Neuron (in vitro differentiated cells): ENCODE measurements at regions not wholly inside any gene's neighbourhood (a gene's known extent, or its start where the extent isn't known, plus 50 kb on each side); places are given as distances from the start of the nearest gene placed in this dataset.
"Not testable (repeated sequence)": the region's sequence is repeated elsewhere in the genome, so short reads cannot be mapped to it uniquely, and the experiment has no call there.

Experiments used
- H2AFZ ChIP-seq: one replicate; pipeline ENCODE4 v1.6.1; 2013; ENCODE audit warnings: low read depth, mild to moderate bottlenecking, inconsistent platforms, low read length, moderate library complexity
- H3K27me3 ChIP-seq: one replicate; pipeline ENCODE4 v1.6.1; 2013; ENCODE audit warnings: low read length; ENCODE audit not compliant: insufficient read depth
- H3K36me3 ChIP-seq: one replicate; pipeline ENCODE4 v1.6.1; 2013; ENCODE audit warnings: low read length; ENCODE audit not compliant: insufficient read depth
- H3K4me1 ChIP-seq: one replicate; pipeline ENCODE4 v1.6.1; 2013; ENCODE audit warnings: low read length; ENCODE audit not compliant: insufficient read depth
- H3K4me3 ChIP-seq: 2 replicates; pipeline ENCODE4 v1.5.1; 2013; ENCODE audit warnings: mild to moderate bottlenecking, low read length, moderate library complexity
- H3K9me3 ChIP-seq: one replicate; pipeline ENCODE4 v1.6.1; 2013; ENCODE audit warnings: low read length

DNA sequence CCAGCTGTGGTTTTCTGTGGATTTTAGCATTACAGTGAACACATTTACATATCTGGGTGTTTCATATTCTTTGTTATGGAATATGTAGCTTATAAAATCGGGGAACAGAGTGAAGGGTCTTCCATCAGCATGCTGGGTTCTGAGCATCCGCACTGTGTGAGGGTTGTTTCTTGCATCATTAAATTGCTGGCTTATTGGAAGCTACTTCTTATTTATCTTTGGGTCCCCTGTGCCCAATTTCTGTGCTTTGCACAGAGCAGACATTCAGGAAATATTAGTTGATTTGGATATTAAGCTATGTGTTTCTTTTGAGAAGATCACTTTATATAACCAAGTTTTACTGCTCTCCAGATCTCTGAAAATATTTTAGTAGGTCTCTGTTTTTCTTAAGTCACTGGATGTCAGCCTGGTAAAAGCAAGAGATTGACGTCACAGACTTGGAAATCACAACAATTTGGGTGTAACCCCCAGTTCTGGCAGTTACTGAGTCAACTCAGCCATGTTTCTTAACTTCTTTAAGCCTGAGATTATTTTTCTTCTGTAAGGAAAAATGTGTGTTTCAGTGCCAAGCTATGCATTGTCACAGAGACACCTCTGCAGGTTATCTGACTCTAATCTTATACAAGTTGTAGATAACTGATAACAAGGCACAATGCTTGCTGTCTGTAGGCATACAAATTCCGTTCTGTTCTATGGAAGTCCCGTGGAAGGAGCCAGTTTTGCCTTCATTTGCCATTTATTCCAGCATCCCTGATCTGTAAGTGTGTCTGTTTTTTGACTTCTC, 258.3 kb upstream of the KAZN start:
- Histone ChIP-seq H3K4me3 (no peak overlapping the region), H3K9me3 (no peaks in the 10 kb centered on the region), H3K4me1 (no peaks in the 10 kb centered on the region), H3K27me3 (no peaks in the 10 kb centered on the region), H2AFZ (no peak overlapping the region), H3K36me3 (no peaks in the 10 kb centered on the region)

DNA sequence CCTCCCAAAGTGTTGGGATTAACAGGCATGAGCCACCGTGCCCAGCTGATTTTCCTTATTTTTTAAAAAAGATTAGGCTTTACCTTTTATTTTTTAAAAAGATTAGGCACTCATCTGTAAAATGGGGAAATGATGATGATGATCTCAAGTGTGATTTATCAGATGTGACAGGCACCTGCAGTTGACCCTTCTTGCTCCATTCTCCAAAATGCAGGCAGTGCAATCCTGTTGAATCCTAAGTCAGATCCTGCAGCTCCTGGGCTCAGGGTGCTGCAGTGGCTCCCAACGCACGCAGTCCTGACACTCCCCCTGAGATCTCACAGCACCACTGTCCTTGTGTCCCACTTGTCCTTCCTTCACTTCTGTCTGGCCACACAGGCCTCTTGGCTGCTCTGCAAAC, 257.3 kb upstream of the KAZN start:
- H3K4me3 ChIP-seq = no peak overlapping the region
- H3K27me3 ChIP-seq = no peaks in the 10 kb centered on the region
- no peaks in the 10 kb centered on the region for H3K36me3 ChIP-seq
- H3K4me1 ChIP-seq = peaks cover 4% of the 10 kb centered on the region
- H3K9me3 ChIP-seq = no peaks in the 10 kb centered on the region
- H2AFZ ChIP-seq = no peak overlapping the region

DNA sequence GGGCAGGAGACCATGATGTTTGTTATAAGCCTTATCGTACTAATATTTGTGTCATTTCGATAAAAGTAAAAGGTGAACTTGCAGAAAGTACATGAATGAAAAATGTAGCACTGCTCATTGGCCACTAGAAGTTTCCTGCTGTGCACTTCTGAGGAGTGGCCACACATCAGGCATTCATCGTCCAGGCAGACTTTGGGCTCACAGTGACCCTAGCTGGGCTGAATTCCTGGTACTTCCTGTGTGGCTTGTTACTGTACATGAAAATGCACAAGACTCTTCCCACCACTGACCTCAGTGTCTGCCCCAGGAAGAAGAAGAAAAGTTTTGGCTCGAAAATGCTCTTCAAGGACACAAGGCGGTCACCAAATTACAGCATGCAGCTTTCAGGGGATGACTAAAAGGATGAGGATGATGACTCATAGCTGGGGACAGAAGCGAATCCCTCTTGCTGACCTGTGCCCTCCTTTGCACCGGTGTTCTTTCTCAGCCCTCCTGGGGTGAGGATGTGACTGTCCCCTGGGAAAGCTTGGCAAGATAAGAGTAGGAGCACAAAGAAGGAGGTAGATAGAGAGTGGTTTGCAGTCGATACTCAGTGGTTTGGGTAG, 252.4 kb upstream of the KAZN start:
- H3K9me3 ChIP-seq = peaks cover 9% of the 10 kb centered on the region
- H3K27me3 ChIP-seq = no peaks in the 10 kb centered on the region
- H2AFZ ChIP-seq = no peak overlapping the region
- peaks cover 8% of the 10 kb centered on the region for H3K4me1 ChIP-seq
- H3K36me3 ChIP-seq = no peaks in the 10 kb centered on the region
- H3K4me3 ChIP-seq = no peak overlapping the region

DNA sequence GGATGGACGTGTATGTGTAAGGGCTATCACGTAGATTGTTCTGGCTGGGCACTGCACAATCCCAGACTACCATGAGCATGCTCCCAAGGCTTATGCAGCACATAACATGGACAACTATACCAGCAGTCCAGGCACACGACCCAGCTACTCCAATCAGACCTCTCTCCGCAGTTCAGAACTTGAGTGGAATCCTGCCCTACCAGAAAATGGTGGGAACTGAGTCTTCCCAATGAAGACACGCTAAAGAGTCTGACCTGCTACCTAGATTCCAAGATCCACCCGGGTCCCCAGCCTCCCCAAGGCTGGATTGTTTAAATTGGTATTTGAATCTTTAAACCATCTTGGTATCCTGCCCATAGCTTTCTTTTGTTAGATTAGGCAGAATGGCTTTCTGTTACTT, 251.3 kb upstream of the KAZN start:
- Histone ChIP-seq H3K4me1 (peaks cover 8% of the 10 kb centered on the region), H3K9me3 (peaks cover 9% of the 10 kb centered on the region), H3K36me3 (no peaks in the 10 kb centered on the region), H2AFZ (no peak overlapping the region), H3K27me3 (no peaks in the 10 kb centered on the region), H3K4me3 (no peak overlapping the region)

DNA sequence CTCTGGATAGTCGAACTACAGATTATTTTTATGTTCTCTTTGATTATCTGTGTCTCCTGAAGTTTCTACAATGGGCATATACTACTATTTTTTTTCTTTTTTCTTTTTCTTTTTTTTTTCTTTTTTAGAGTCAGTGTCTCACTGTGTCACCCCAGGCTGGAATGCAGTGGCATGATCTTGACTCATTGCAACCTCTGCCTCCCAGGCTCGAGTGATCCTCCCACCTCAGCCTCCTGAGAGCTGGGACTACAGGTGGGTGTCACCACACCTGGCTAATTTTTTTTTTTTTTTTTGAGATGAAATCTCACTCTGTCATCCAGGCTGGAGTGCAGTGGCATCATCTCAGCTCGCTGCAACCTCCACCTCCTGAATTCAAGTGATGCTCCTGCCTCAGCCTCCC, 250.7 kb upstream of the KAZN start:
- Histone ChIP-seq H3K9me3 (peaks cover 9% of the 10 kb centered on the region), H3K4me3 (no peak overlapping the region), H3K4me1 (peaks cover 8% of the 10 kb centered on the region), H3K27me3 (no peaks in the 10 kb centered on the region), H2AFZ (no peak overlapping the region), H3K36me3 (no peaks in the 10 kb centered on the region)

DNA sequence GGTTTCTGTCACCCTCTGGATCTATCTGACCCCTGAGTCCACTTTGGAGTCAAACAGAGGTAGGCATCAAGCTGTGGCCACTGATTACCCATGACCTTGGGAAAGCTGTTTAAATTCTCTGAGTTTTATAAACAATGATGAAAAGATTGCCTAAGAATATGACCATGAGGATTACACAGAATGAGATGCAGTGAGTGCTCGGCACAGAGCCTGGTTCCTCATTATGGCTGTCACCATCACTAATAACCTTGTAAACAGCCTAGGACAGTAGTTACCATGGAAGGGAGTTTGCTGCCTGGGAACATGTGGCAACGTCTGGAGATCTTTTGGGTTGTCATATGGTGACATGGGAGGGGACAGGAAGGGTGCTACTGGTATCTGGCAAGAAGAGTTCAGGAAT, 248.3 kb upstream of the KAZN start:
- Histone ChIP-seq H2AFZ (no peak overlapping the region), H3K27me3 (no peaks in the 10 kb centered on the region), H3K9me3 (peaks cover 9% of the 10 kb centered on the region), H3K4me1 (peaks cover 8% of the 10 kb centered on the region), H3K4me3 (no peak overlapping the region), H3K36me3 (no peaks in the 10 kb centered on the region)

DNA sequence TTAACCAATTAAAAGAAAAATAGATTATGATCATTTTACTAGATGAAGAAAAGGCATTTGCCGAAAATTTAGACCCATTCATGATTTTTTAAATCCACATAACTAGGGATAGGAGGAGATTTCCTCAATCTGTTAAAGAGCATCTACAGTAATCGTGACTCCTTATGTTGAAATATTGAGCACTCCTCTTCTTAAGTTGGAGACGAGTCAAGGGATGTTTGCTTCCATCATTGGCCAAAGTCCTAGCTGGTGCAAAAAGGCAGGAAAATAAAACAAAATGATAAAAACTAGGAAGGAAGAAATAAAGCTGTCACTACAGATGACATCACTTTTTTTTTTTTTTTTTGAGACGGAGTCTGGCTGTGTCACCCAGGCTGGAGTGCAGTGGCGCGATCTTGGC, 245.6 kb upstream of the KAZN start:
- Histone ChIP-seq H3K4me3 (no peak overlapping the region), H3K4me1 (no peaks in the 10 kb centered on the region), H3K36me3 (no peaks in the 10 kb centered on the region), H3K9me3 (peaks cover 4% of the 10 kb centered on the region), H2AFZ (no peak overlapping the region), H3K27me3 (no peaks in the 10 kb centered on the region)

DNA sequence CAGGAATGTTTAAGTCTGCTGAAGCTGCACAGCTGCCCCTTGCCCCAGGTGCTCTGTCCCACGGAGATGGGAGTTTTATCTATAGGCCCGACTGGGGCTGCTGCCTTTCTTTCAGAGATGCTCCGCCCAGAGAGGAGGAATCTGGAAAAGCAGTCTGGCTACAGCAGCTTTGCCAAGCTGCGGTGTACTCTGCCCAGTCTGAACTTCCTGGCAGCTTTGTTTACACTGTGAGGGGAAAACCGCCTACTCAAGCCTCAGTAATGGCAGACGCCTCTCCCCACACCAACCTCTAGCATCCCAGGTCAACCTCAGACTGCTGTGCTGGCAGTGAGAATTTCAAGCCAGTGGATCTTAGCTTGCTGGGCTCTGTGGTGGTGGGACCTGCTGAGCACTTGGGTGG, 237.5 kb upstream of the KAZN start:
- H3K27me3 ChIP-seq, H3K4me3 ChIP-seq, H3K36me3 ChIP-seq, H3K9me3 ChIP-seq, H2AFZ ChIP-seq, H3K4me1 ChIP-seq: not testable (repeated sequence)

DNA sequence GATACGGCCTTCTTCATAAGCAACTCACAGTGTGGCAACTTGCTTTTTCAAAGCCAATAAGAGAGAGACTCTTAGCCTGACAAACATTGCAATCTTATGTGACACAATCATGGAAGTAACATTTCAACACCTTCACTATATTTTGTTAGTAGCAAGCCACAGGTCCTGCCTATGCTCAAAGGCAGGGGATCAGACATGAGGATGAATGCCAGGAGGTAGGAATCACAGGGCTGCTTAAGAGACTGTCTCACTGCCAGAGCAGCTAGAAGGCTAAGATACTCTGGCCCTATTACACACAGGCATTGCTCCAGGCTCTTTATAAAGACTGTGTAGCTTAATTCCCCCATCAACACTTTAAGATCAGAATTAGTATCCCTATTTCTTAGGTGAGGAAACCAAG, 236.2 kb upstream of the KAZN start:
- Histone ChIP-seq H2AFZ (no peak overlapping the region), H3K9me3 (no peaks in the 10 kb centered on the region), H3K27me3 (no peaks in the 10 kb centered on the region), H3K4me1 (no peaks in the 10 kb centered on the region), H3K4me3 (no peak overlapping the region), H3K36me3 (no peaks in the 10 kb centered on the region)

DNA sequence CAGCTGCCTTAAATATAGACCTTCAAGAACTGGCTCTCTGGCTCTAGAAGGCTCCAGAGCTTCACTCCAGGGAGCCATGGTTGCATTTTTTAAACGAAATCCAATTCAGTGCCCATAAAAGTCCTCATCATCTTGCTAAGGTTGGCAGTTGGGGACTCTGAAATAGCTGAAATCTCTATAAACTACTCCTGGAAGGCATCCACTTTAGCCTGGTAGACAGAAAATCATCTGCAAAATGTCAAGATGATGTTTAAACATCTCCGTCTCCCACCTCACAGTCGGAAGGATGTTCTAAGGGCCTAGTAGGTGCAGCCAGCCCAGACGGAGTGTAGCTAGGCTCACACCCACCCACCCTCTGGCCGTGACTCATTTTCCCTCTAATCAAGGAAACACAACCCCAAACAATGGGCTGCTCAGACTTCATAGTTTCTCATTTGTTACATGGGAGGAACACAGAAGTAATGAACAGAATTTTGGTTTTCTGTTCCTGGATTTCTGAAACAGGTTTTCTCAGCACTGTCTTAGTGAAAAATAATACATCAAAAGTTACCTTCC, 235.4 kb upstream of the KAZN start:
- no peaks in the 10 kb centered on the region for H3K27me3 ChIP-seq
- no peaks in the 10 kb centered on the region for H3K9me3 ChIP-seq
- no peaks in the 10 kb centered on the region for H3K36me3 ChIP-seq
- no peak overlapping the region for H3K4me3 ChIP-seq
- H3K4me1 ChIP-seq = no peaks in the 10 kb centered on the region
- H2AFZ ChIP-seq = no peak overlapping the region

DNA sequence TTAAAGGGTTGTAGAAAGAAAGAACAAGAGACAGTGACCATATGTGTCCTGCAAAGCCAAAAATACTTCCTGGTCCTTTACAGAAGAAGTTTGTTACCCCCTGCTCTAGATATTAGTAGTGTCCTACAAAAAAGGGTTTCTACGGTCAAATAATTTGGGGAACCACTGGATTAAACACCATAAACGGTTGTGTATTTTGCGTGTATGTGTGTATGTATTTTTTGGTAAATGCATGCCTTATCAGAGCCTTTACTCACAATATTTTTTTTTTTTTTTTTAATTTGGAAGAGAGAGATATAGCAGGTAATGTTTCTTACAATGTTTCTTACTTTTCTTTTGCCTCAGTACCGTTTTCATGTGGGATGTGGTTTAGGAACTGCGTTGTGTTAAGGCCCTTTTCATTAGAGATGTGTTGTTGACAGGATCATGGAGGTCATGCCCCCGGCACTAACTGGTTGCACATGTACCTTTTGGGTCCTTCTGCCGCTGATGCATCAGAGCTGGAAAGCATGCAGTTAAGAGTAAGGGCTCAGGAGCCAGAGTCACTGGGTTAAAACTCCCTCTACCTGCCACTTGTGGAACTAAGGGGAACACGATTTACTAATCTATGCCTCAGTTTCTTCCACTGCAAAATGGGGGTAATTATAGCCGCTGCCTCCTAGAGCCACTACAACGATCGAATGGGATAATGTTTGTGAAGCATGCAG, 234.6 kb upstream of the KAZN start:
- H3K4me1 ChIP-seq = no peaks in the 10 kb centered on the region
- no peaks in the 10 kb centered on the region for H3K9me3 ChIP-seq
- H3K27me3 ChIP-seq = no peaks in the 10 kb centered on the region
- H2AFZ ChIP-seq = no peak overlapping the region
- no peaks in the 10 kb centered on the region for H3K36me3 ChIP-seq
- no peak overlapping the region for H3K4me3 ChIP-seq

DNA sequence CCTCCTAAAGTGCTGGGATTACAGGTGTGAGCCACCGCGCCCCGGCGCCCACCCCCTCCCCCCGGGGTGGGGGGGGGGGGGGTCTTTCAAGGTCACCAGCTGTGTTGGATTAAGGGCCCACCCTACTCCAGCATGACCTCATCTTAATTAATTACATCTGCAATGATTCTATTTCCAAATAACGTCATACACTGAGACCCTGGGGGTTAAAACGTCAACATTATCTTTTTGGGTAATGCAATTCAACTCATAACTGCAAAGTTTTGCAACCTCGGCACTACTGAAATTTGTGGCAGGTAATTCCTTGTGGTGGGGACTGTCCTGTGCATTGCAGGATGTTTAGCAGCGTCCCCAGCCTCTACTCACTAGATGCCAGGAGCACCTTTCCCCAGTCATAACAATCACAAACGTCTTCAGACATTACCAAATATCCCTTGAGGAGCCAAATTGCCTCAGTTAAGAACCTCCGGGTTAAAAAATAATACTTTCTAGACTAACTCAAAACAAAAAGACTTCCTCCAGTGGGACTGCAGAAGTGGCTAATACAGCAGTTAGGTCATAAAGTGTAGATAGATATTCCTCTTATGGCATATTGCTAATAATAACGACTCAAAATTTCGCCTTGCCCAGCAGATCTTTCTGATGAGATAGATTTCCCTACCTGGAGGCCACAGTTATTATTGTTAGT, 233.0 kb upstream of the KAZN start:
- no peaks in the 10 kb centered on the region for H3K36me3 ChIP-seq
- H3K27me3 ChIP-seq = no peaks in the 10 kb centered on the region
- H2AFZ ChIP-seq = no peak overlapping the region
- H3K4me1 ChIP-seq = peaks cover 3% of the 10 kb centered on the region
- peaks cover 4% of the 10 kb centered on the region for H3K9me3 ChIP-seq
- H3K4me3 ChIP-seq = no peak overlapping the region
